Duodenal mucosa (tissue), 2 donors: ENCODE measurements at regions not wholly inside any gene's neighbourhood (a gene's known extent, or its start where the extent isn't known, plus 50 kb on each side); places are given as distances from the start of the nearest gene placed in this dataset.

Experiments used
- H3K27ac ChIP-seq: one replicate; pipeline ENCODE4 v1.7.0; 2013; ENCODE audit warnings: low read depth, low read length
- H3K27me3 ChIP-seq, 2 donors: one replicate each; pipeline ENCODE4 v1.7.0; 2013; ENCODE audit warnings: low read length in 2 of 2, control low read depth in 1 of 2; ENCODE audit not compliant: insufficient read depth in 2 of 2, control insufficient read depth in 1 of 2
- H3K36me3 ChIP-seq, 2 donors: one replicate each; pipeline ENCODE4 v1.7.0; 2013; ENCODE audit warnings: low read length in 2 of 2, control low read depth in 1 of 2; ENCODE audit not compliant: insufficient read depth in 2 of 2, control insufficient read depth in 1 of 2
- H3K4me1 ChIP-seq, 2 donors: one replicate each; pipeline ENCODE4 v1.7.0; 2013; ENCODE audit warnings: low read length in 2 of 2, control low read depth in 1 of 2; ENCODE audit not compliant: insufficient read depth in 2 of 2, control insufficient read depth in 1 of 2
- H3K4me3 ChIP-seq, 2 donors: one replicate each; pipeline ENCODE4 v1.7.0; 2013; ENCODE audit warnings: low read length in 2 of 2, low read depth in 1 of 2
- H3K9ac ChIP-seq, 2 donors: one replicate each; pipeline ENCODE4 v1.7.0; 2013; ENCODE audit warnings: low read length in 2 of 2, low read depth in 1 of 2
- H3K9me3 ChIP-seq, 2 donors: one replicate each; pipeline ENCODE4 v1.7.0; 2013; ENCODE audit warnings: low read length in 2 of 2, control low read depth in 1 of 2; ENCODE audit not compliant: control insufficient read depth in 1 of 2

DNA sequence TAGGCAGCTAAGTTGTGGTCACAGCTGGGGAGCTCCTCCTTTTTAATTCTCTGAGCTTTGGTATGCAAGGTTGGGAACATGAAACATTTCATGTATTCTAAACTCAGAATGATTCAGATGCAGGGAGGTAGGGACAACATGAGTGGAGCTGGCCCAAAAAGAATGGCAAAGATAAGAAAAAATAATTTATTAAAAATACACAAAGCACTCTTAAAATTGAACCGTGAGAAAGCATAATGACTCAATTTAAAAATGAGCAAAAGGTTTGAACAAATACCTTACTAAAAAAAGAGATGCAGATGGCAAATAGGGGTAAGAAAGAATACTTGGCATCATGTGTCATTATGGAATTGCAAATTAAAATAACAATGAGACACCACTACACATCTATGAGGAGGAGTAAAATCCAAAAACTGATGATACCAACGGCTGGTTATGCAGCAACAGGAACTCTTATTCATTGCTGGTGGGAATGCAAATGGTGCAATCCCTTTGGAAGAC, 175.6 kb upstream of the IRX3 start:
- Histone ChIP-seq H3K4me3 (no peak overlapping the region), H3K27ac (no peak overlapping the region), H3K36me3 (no peaks in the 10 kb centered on the region), H3K27me3 (no peaks in the 10 kb centered on the region), H3K9me3 (peaks cover 2 to 6% of the 10 kb centered on the region in 2 donors), H3K4me1 (no peaks in the 10 kb centered on the region), H3K9ac (no peak overlapping the region)

DNA sequence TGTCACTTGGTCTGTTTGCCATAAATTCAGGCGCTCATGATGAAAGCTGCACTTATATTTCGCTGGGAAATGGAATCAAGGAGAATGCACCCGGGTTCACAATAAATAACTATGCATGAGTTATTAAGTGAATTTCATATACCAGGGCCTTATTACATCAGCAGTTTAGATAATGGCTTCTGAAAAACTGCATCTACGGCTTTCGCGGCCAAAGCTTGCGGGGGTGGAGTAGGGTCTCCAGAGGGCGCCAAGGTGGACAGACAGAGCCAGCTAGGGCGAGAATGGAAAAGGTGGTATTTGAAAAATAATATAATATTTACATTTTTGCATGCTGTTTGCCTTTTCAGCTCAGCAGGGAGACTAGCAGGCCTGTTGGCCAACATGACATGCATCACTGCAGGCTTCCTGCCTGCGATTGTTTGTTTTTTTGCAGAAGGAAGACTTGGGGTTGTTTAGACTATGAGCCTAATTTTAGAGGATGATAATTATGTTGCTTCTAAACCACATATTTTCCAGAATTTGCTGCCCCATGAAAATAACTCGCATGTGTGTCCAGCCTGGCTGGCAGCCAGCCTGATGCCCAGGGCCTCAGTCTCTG, 173.8 kb upstream of the IRX3 start:
- Histone ChIP-seq H3K27me3 (no peaks in the 10 kb centered on the region), H3K36me3 (no peaks in the 10 kb centered on the region), H3K27ac (no peak overlapping the region), H3K4me1 (no peaks in the 10 kb centered on the region), H3K9ac (no peak overlapping the region), H3K9me3 (peaks cover 2 to 6% of the 10 kb centered on the region in 2 donors), H3K4me3 (no peak overlapping the region)

DNA sequence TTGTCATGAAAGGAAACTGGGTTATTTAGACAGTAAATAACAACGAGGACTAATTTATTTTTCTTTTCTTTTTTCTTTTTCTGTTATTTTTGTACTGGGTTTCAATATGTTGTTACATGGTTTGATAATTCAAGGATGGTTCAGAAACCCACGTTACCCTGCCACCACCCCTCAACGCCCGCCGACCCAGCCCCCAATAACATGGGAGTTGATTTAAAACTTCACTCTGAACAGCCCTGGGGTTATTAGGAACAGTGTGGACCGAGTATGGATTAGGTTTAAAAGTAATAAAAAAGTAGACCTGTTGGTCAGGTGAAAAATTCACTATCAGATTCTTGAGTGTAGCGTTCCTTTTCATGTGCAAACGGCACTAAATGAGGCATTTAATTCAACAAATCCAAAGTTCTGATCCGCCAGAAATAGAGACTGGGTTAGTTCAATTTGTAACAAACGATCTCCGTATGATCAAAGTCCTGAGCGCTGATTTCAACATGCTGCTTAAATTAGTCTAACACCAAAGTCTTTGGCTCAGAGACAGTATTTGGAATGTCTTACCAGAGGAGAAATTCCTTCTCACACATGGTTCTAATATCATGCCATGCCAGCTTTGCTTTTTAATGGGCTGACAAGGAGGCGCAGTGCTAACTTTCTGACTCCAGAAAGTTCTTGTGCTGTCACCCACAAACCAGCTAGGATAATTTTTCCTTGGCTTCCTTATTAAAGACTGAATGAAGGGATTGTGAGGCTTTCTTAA, 173.1 kb upstream of the IRX3 start:
- no peaks in the 10 kb centered on the region for H3K27me3 ChIP-seq
- H3K4me3 ChIP-seq, result no peak overlapping the region
- no peaks in the 10 kb centered on the region for H3K4me1 ChIP-seq
- H3K9me3 ChIP-seq, result no peaks in the 10 kb centered on the region
- no peak overlapping the region for H3K9ac ChIP-seq
- H3K27ac ChIP-seq, result no peak overlapping the region
- no peaks in the 10 kb centered on the region for H3K36me3 ChIP-seq

DNA sequence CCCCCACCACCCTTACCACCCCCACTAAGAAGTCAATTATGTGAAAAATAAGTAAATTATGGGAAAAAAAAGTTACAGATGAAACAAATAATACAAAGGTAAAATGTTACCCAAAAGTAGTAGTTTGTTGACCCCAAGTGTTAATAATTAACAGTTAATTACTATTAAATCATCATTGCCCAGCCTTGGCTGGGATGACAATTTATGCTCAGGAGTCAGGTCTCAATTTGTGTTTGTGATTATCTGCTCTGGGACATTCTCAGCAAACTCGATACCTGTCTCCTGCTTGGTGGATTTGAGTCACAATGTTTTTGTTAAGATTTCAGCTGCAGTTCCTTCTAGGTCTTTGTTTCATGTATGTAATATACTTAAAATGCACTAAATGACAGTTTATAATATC, 172.3 kb upstream of the IRX3 start:
- Histone ChIP-seq H3K9ac (no peak overlapping the region), H3K27ac (no peak overlapping the region), H3K36me3 (no peaks in the 10 kb centered on the region), H3K4me3 (no peak overlapping the region), H3K4me1 (no peaks in the 10 kb centered on the region), H3K9me3 (no peaks in the 10 kb centered on the region), H3K27me3 (no peaks in the 10 kb centered on the region)

DNA sequence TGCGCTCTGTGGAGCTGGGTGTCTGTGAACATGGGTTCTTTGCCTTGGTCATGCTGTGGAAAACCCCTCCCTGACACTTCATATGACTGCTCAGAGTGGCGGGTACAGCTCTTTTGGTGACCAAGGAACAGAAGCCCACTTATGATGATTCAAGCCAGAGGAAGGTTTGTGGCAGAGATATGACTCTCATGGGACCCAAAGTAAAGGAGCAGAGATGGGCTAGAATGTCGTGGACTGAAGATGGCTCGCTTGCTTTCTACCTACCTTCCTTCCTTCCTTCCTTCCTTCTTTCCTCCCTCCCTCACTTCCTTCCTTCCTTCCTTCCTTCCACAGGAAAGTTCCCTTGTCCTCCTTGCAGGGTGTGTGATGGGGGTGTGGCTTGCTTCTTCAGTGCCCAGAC, 169.7 kb upstream of the IRX3 start:
- H3K27ac ChIP-seq, result no peak overlapping the region

DNA sequence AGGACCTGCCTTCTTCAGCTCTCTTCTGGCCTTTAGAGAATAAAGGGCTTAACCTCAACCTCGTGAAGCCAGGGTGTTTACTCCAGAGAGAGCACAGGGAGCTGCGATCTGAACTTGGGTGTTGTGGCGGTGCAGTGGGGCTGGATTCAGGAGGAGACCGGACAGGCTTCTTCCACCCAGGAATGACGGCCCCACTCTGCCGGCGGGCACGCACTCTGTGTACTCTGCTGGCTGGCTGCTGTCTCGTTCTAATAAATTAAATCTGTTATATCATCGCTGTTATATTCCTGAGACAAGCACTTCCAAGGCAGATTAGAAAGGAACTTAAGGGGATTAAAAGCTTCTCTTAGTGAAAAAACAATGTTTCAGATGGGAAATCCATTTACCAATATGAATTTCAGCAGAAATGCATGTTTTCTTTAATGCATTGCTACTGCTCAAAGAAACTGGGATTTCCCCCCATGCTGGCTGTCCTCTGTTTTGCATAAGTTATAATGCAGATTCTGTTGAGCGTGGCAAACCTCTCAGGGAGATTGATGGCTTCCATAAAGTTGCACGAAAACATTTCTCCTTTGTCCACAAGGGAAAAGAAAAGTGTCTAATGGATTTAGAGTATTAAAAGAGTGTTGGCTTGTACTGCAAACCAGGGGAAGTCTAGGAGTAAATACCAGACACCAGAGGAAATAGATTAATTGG, 168.6 kb upstream of the IRX3 start:
- no peaks in the 10 kb centered on the region for H3K27me3 ChIP-seq
- no peaks in the 10 kb centered on the region for H3K36me3 ChIP-seq
- H3K4me1 ChIP-seq, result no peaks in the 10 kb centered on the region
- no peak overlapping the region for H3K9ac ChIP-seq
- no peaks in the 10 kb centered on the region for H3K9me3 ChIP-seq
- no peak overlapping the region for H3K4me3 ChIP-seq
- H3K27ac ChIP-seq, result no peak overlapping the region

More for the DNA sequence above, 169.7 kb upstream of the IRX3 start:
- Histone ChIP-seq H3K4me3 (no peak overlapping the region), H3K9ac (no peak overlapping the region), H3K4me1 (no peaks in the 10 kb centered on the region), H3K27me3 (no peaks in the 10 kb centered on the region), H3K9me3 (no peaks in the 10 kb centered on the region), H3K36me3 (no peaks in the 10 kb centered on the region)

DNA sequence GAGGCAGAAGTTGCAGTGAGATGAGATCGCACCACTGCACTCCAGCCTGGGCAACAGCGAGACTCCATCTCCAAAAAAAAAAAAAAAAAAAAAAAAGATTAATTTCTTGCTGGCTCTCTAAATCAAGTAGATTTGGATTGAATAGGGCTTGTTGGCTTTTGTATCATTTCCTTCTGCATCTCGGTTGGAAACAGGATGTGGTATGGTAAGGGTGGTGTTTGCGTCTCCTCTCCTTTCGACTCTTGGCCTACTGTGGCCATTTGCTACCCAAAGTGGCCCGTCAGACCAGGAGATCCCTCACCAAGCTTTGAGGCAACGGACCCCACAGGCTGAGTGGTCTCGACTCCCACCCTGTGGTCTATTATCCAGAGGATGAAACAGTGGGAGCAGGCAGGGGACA, 168.0 kb upstream of the IRX3 start:
- H3K36me3 ChIP-seq, result no peaks in the 10 kb centered on the region
- H3K4me1 ChIP-seq, result no peaks in the 10 kb centered on the region
- H3K27ac ChIP-seq, result no peak overlapping the region
- no peaks in the 10 kb centered on the region for H3K27me3 ChIP-seq
- no peak overlapping the region for H3K9ac ChIP-seq
- no peak overlapping the region for H3K4me3 ChIP-seq
- H3K9me3 ChIP-seq, result no peaks in the 10 kb centered on the region

DNA sequence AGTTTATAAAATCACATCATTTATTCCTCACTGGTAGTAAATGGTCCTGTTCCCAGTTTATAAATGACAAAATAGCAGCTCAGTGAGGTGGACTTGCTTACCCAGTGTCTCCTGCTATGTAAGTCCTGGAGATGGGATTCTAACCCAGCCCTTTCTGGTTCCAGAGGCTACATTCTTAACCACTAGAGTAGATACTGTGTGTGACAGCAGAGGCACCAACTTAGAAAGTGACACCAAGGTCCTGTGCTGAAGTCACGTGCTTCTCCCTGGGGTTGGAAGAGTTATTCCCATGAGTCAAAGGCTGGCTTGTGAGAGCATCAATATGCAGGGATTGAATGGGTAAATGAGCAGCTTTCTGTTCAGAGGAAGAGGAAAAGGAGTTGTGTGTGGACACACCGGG, 167.3 kb upstream of the IRX3 start:
- Histone ChIP-seq H3K9me3 (no peaks in the 10 kb centered on the region), H3K27me3 (no peaks in the 10 kb centered on the region), H3K4me3 (no peak overlapping the region), H3K27ac (no peak overlapping the region), H3K4me1 (no peaks in the 10 kb centered on the region), H3K9ac (no peak overlapping the region), H3K36me3 (no peaks in the 10 kb centered on the region)

DNA sequence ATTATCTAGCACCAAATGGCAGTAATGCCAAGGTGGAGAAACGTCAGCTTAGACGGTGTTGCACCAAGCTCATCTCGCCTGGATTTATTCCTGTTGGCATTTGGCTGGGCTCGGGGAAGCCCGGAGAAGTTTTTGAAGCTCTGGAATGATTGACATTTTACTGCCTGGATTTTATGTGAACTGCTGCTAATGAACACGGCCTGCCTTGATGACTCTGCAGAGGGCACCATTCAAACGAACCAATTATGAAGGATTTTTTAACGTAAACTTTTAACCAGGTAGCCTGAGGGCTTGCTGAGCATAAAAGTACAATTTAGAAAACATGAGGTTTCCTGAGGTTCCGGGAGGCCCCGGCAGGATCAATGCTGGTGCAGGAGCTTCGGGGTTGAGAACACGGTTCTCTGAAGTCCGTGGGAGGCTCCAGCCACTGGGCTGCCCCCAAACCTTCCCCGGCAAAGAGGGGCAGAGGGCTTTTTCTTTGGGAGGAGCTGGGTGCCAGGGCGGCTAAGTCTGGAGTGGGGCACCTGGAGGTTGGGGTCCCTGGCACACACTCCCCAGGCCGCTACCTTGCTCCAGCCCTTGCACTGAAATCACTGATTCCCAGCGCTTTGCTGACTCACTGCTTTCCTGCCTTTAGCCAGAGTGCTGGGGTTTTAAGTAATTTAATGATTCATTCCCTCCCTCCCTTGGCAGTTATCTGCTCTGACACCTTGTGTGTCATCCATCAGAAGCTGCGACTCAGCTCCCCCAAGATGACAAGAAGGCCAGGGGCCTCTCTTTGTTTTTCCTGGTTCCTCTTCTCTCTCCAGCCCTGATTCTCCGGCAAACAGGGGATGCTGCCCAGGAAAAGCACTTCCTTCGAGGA, 161.2 kb upstream of the IRX3 start:
- Histone ChIP-seq H3K27me3 (no peaks in the 10 kb centered on the region), H3K4me1 (no peaks in the 10 kb centered on the region), H3K36me3 (no peaks in the 10 kb centered on the region), H3K4me3 (no peak overlapping the region), H3K27ac (no peak overlapping the region), H3K9ac (no peak overlapping the region), H3K9me3 (no peaks in the 10 kb centered on the region)
